HEK293 (cell line): ENCODE measurements at regions not wholly inside any gene's neighbourhood (a gene's known extent, or its start where the extent isn't known, plus 50 kb on each side); places are given as distances from the start of the nearest gene placed in this dataset.

Experiments
- CTCF ChIA-PET: fragments of 350-600 bp; formaldehyde crosslinking; extraction: SDS; loops from one replicate; lab custom pipeline; 2021; ENCODE audit warnings: antibody characterized with exemption; lab: Yijun Ruan, JAX
- POLR2A ChIA-PET: fragments of 300-600 bp; formaldehyde crosslinking; extraction: SDS; loops from one replicate; lab custom pipeline; 2020; ENCODE audit warnings: antibody characterized with exemption, inconsistent platforms; lab: Yijun Ruan, JAX
- H3K27ac ChIP-seq: fragments of 200-500 bp; sonication (Bioruptor generic); 2 replicates; pipeline ENCODE4 v1.5.1; 2014; ENCODE audit warnings: low read depth, low read length, control low read depth, inconsistent platforms; ENCODE audit errors: extremely low read depth
- H3K36me3 ChIP-seq, 2 experiments: fragments of 200-500 bp in 1 of 2; sonication (Bioruptor generic) in 1 of 2; 1 replicate in 1 of 2; 2 replicates in 1 of 2; pipeline ENCODE4 v1.5.1; 2014 to 2017; ENCODE audit warnings: inconsistent platforms in 2 of 2, low read length in 2 of 2; ENCODE audit not compliant: control insufficient read depth in 2 of 2, insufficient read depth in 1 of 2
- H3K4me1 ChIP-seq: fragments of 200-500 bp; sonication (Bioruptor generic); 2 replicates; pipeline ENCODE4 v1.5.1; 2014; ENCODE audit warnings: mild to moderate bottlenecking, low read length, inconsistent platforms; ENCODE audit not compliant: control insufficient read depth, insufficient read depth
- H3K4me3 ChIP-seq: 2 replicates; pipeline ENCODE4 v1.5.1; 2011; ENCODE audit warnings: low read depth, mild to moderate bottlenecking, control low read depth, low read length, moderate library complexity
- H3K9me3 ChIP-seq: fragments of 200-500 bp; sonication (Bioruptor generic); 2 replicates; pipeline ENCODE4 v1.5.1; 2014; ENCODE audit warnings: low read depth, low read length, inconsistent platforms; ENCODE audit not compliant: control insufficient read depth, insufficient read depth
- GFI1B ChIP-seq: fragments of 450-650 bp; formaldehyde crosslinking; IDR thresholded peaks from 2 replicates; pipeline ENCODE4 v1.5.1; 2016; ENCODE audit warnings: missing biosample characterization, missing genetic modification characterization
- GLIS1 ChIP-seq: fragments of 450-650 bp; formaldehyde crosslinking; IDR thresholded peaks from 2 replicates; pipeline ENCODE4 v1.5.1; 2016; ENCODE audit warnings: missing biosample characterization, missing genetic modification characterization
- KLF10 ChIP-seq: fragments of 450-650 bp; IDR thresholded peaks from 2 replicates; pipeline ENCODE4 v1.5.1; 2018; ENCODE audit warnings: missing biosample characterization, mild to moderate bottlenecking, missing genetic modification characterization
- KLF7 ChIP-seq: fragments of 450-650 bp; formaldehyde crosslinking; IDR thresholded peaks from 2 replicates; pipeline ENCODE4 v1.5.1; 2016; ENCODE audit warnings: missing biosample characterization, missing genetic modification characterization, borderline replicate concordance
- SCRT2 ChIP-seq: fragments of 450-650 bp; formaldehyde crosslinking; IDR thresholded peaks from 2 replicates; pipeline ENCODE4 v1.5.1; 2016; ENCODE audit warnings: missing biosample characterization, missing genetic modification characterization
- SETDB1 ChIP-seq: IDR thresholded peaks from one replicate; pipeline ENCODE4 v1.6.1; 2017; ENCODE audit warnings: mild to moderate bottlenecking, low read length, moderate library complexity, mixed read lengths; ENCODE audit not compliant: insufficient read length
- ZBTB17 ChIP-seq: fragments of 450-650 bp; formaldehyde crosslinking; IDR thresholded peaks from 2 replicates; pipeline ENCODE4 v1.5.1; 2016; ENCODE audit warnings: missing biosample characterization, missing genetic modification characterization
- ZFP37 ChIP-seq: fragments of 450-650 bp; formaldehyde crosslinking; IDR thresholded peaks from 2 replicates; pipeline ENCODE4 v1.5.1; 2016; ENCODE audit warnings: missing biosample characterization, missing genetic modification characterization
- ZNF133 ChIP-seq: fragments of 450-650 bp; formaldehyde crosslinking; IDR thresholded peaks from 2 replicates; pipeline ENCODE4 v1.5.1; 2016; ENCODE audit warnings: missing biosample characterization, missing genetic modification characterization
- ZNF157 ChIP-seq: fragments of 450-650 bp; formaldehyde crosslinking; IDR thresholded peaks from 2 replicates; pipeline ENCODE4 v1.5.1; 2016; ENCODE audit warnings: missing biosample characterization, missing genetic modification characterization
- ZNF221 ChIP-seq: fragments of 450-650 bp; formaldehyde crosslinking; IDR thresholded peaks from 2 replicates; pipeline ENCODE4 v1.5.1; 2017; ENCODE audit warnings: missing biosample characterization, missing genetic modification characterization, borderline replicate concordance
- ZNF274 ChIP-seq, 2 experiments: fragments of 200-500 bp in 1 of 2; fragments of 450-650 bp in 1 of 2; sonication (Bioruptor generic) in 1 of 2; formaldehyde crosslinking in 1 of 2; IDR thresholded peaks; 2 replicates each; pipeline versions ENCODE4 v1.5.1 to v1.6.1; 2014 to 2016; ENCODE audit warnings: borderline replicate concordance in 1 of 2, inconsistent platforms in 1 of 2, low read length in 1 of 2, missing biosample characterization in 1 of 2, missing genetic modification characterization in 1 of 2
- ZNF280C ChIP-seq: fragments of 450-650 bp; formaldehyde crosslinking; IDR thresholded peaks from 2 replicates; pipeline ENCODE4 v1.5.1; 2016; ENCODE audit warnings: missing biosample characterization, missing genetic modification characterization
- ZNF350 ChIP-seq: fragments of 450-650 bp; formaldehyde crosslinking; IDR thresholded peaks from 2 replicates; pipeline ENCODE4 v1.5.0; 2017; ENCODE audit warnings: missing biosample characterization, mild to moderate bottlenecking, missing genetic modification characterization
- ZNF398 ChIP-seq: fragments of 450-650 bp; formaldehyde crosslinking; IDR thresholded peaks from 2 replicates; pipeline ENCODE4 v1.5.1; 2017; ENCODE audit warnings: missing biosample characterization, missing genetic modification characterization
- ZNF426 ChIP-seq: fragments of 450-650 bp; formaldehyde crosslinking; IDR thresholded peaks from 2 replicates; pipeline ENCODE4 v1.5.1; 2017; ENCODE audit warnings: missing biosample characterization, missing genetic modification characterization, mild to moderate bottlenecking, inconsistent platforms, moderate library complexity
- ZNF530 ChIP-seq: fragments of 450-650 bp; formaldehyde crosslinking; IDR thresholded peaks from 2 replicates; pipeline ENCODE4 v1.5.1; 2016; ENCODE audit warnings: low read depth, missing biosample characterization, missing genetic modification characterization
- ZNF548 ChIP-seq: fragments of 450-650 bp; formaldehyde crosslinking; IDR thresholded peaks from 2 replicates; pipeline ENCODE4 v1.5.1; 2016; ENCODE audit warnings: missing biosample characterization, missing genetic modification characterization
- ZNF596 ChIP-seq: fragments of 450-650 bp; IDR thresholded peaks from 2 replicates; pipeline ENCODE4 v1.5.0; 2018; ENCODE audit warnings: missing biosample characterization, mild to moderate bottlenecking, missing genetic modification characterization, moderate library complexity
- ZNF626 ChIP-seq: fragments of 450-650 bp; sonication (Bioruptor Pico); formaldehyde crosslinking; IDR thresholded peaks from 2 replicates; pipeline ENCODE4 v1.5.1; 2018; ENCODE audit warnings: missing biosample characterization, missing genetic modification characterization, inconsistent platforms
- ZNF768 ChIP-seq: fragments of 450-650 bp; formaldehyde crosslinking; IDR thresholded peaks from 2 replicates; pipeline ENCODE4 v1.5.1; 2018; ENCODE audit warnings: missing biosample characterization, mild to moderate bottlenecking, missing genetic modification characterization
- TF ChIP-seq, protein P1 (sequence below): fragments of 450-650 bp; formaldehyde crosslinking; optimal IDR thresholded peaks from 2 replicates; pipeline ENCODE3; 2016; ENCODE audit warnings: missing biosample characterization, mild to moderate bottlenecking, missing genetic modification characterization
- TF ChIP-seq, protein P2 (sequence below): fragments of 450-650 bp; formaldehyde crosslinking; IDR thresholded peaks from 2 replicates; pipeline ENCODE4 v1.5.1; 2016; ENCODE audit warnings: missing biosample characterization, missing genetic modification characterization

- ChIA-PET POLR2A (no interaction called here), CTCF (interaction anchor here (0.6 to 1.2 kb wide), 2 partner anchors 10 to 11 kb away, joined by 3 read pairs; no protein-coding TSS in a partner anchor)
- H3K27ac ChIP-seq = no peak overlapping the region
- no peak overlapping the region for H3K4me3 ChIP-seq
- TF ChIP-seq GFI1B (tag by site-specific recombination) (no peak), ZNF133 (tag by site-specific recombination) (no peak), ZNF768 (tag by site-specific recombination) (no peak), ZNF596 (tag by site-specific recombination) (no peak), ZNF426 (no peak), ZFP37 (tag by site-specific recombination) (no peak), KLF7 (tag by site-specific recombination) (no peak), ZNF157 (tag by site-specific recombination) (no peak), SCRT2 (tag by site-specific recombination) (no peak), ZNF398 (tag by site-specific recombination) (no peak), ZNF280C (tag by site-specific recombination) (no peak)
- TF ChIP-seq, protein P1, sequence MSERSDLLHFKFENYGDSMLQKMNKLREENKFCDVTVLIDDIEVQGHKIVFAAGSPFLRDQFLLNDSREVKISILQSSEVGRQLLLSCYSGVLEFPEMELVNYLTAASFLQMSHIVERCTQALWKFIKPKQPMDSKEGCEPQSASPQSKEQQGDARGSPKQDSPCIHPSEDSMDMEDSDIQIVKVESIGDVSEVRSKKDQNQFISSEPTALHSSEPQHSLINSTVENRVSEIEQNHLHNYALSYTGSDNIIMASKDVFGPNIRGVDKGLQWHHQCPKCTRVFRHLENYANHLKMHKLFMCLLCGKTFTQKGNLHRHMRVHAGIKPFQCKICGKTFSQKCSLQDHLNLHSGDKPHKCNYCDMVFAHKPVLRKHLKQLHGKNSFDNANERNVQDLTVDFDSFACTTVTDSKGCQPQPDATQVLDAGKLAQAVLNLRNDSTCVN (tag by site-specific recombination) = no peak
- no peaks in the 10 kb centered on the region for H3K36me3 ChIP-seq
- no peaks in the 10 kb centered on the region for H3K9me3 ChIP-seq
- no peaks in the 10 kb centered on the region for H3K4me1 ChIP-seq
Observed at GRCh38 chr14:106051796-106052195, 525.4 kb downstream of the TMEM121 start.

DNA sequence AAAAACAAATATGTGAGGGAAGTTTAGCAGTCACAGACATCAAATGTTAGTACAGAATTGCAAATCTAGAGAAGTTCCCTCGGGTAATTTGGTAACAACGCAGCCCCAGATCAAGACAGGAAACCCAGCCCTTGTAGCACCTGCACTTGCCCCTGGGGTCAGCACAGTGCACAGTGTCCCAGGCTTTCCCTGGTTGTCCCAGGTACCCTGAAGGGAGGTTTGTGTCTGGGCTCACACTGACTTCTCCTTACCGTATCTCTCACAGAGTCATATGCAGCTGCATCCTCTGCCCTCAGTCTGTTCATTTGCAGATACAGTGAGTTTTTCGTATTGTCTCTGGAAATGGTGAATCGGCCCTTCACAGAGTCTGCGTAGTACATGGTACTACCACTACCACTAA is 528.9 kb downstream of the TMEM121 start:
- CTCF ChIA-PET = interaction anchor here (1.3 to 1.5 kb wide), 2 partner anchors 14 to 518 kb away, joined by 3 read pairs; no protein-coding TSS in a partner anchor
- Histone ChIP-seq H3K27ac (no peak overlapping the region), H3K9me3 (no peaks in the 10 kb centered on the region), H3K36me3 (no peaks in the 10 kb centered on the region), H3K4me1 (no peaks in the 10 kb centered on the region), H3K4me3 (no peak overlapping the region)
- POLR2A ChIA-PET = no interaction called here
- TF ChIP-seq ZNF157 (tag by site-specific recombination) (no peak), ZFP37 (tag by site-specific recombination) (no peak), SETDB1 (no peak), ZNF350 (tag by site-specific recombination) (no peak), ZNF530 (tag by site-specific recombination) (no peak), ZBTB17 (tag by site-specific recombination) (no peak), ZNF274 (IDR thresholded peaks at IDR 0.05; ENCODE audit: low read length) (no peak), ZNF274 (tag by site-specific recombination; IDR thresholded peaks at IDR 0.05; ENCODE audit: borderline replicate concordance) (no peak), KLF10 (no peak), ZNF548 (no peak), ZNF626 (tag by site-specific recombination) (no peak), ZNF133 (tag by site-specific recombination) (no peak), GLIS1 (tag by site-specific recombination) (no peak), ZNF221 (tag by site-specific recombination) (no peak), SCRT2 (tag by site-specific recombination) (no peak), ZNF280C (tag by site-specific recombination) (no peak)
- TF ChIP-seq, protein P2, sequence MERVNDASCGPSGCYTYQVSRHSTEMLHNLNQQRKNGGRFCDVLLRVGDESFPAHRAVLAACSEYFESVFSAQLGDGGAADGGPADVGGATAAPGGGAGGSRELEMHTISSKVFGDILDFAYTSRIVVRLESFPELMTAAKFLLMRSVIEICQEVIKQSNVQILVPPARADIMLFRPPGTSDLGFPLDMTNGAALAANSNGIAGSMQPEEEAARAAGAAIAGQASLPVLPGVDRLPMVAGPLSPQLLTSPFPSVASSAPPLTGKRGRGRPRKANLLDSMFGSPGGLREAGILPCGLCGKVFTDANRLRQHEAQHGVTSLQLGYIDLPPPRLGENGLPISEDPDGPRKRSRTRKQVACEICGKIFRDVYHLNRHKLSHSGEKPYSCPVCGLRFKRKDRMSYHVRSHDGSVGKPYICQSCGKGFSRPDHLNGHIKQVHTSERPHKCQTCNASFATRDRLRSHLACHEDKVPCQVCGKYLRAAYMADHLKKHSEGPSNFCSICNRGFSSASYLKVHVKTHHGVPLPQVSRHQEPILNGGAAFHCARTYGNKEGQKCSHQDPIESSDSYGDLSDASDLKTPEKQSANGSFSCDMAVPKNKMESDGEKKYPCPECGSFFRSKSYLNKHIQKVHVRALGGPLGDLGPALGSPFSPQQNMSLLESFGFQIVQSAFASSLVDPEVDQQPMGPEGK (tag by site-specific recombination) = no peak
